H1 (cell line): ENCODE measurements at regions not wholly inside any gene's neighbourhood (a gene's known extent, or its start where the extent isn't known, plus 50 kb on each side); places are given as distances from the start of the nearest gene placed in this dataset.

ENCODE experiments used
- CTCF ChIA-PET: fragments of 300-600 bp; sonication (Branson Sonifier 250); formaldehyde crosslinking; loops from one replicate; lab custom pipeline; 2021; ENCODE audit not compliant: partially characterized antibody; lab: Charles Lee
- POLR2A ChIA-PET: fragments of 300-600 bp; sonication (Branson Sonifier 250); formaldehyde crosslinking; loops from one replicate; lab custom pipeline; 2021; ENCODE audit warnings: inconsistent platforms; ENCODE audit not compliant: partially characterized antibody; lab: Charles Lee
- DNase-seq, 2 experiments: peaks; one replicate each; pipeline versions ENCODE4 v3.0.0 to v3.0.0-alpha.2; 2010 to 2022; ENCODE audit warnings: low spot score in 2 of 2, low read depth in 1 of 2, mixed read lengths in 1 of 2
- FAIRE-seq: peaks from 2 replicates; lab custom pipeline; 2011; peaks lifted over from hg19 to GRCh38; lab: Jason Lieb, UNC
- H2AFZ ChIP-seq: 2 replicates; pipeline ENCODE4 v1.8.1; 2012; ENCODE audit warnings: low read length, inconsistent platforms
- H2AK5ac ChIP-seq: 2 replicates; pipeline ENCODE4 v1.6.1; 2013; ENCODE audit warnings: low read depth, low read length
- H2BK120ac ChIP-seq: replicated peaks from 2 replicates; pipeline ENCODE3; 2013; ENCODE audit warnings: low read depth, low read length, inconsistent platforms
- H2BK12ac ChIP-seq: 2 replicates; pipeline ENCODE4 v1.6.1; 2013; ENCODE audit warnings: low read depth, low read length
- H2BK15ac ChIP-seq: 2 replicates; pipeline ENCODE4 v1.6.1; 2013; ENCODE audit warnings: low read length
- H2BK20ac ChIP-seq: 2 replicates; pipeline ENCODE4 v1.6.1; 2013; ENCODE audit warnings: low read length
- H2BK5ac ChIP-seq: 2 replicates; pipeline ENCODE4 v1.6.1; 2013; ENCODE audit warnings: low read depth, low read length
- H3K14ac ChIP-seq: 2 replicates; pipeline ENCODE4 v1.6.1; 2013; ENCODE audit warnings: inconsistent platforms; ENCODE audit not compliant: insufficient read length
- H3K18ac ChIP-seq: 2 replicates; pipeline ENCODE4 v1.6.1; 2013; ENCODE audit warnings: low read length; ENCODE audit errors: extremely low read depth
- H3K23ac ChIP-seq: 2 replicates; pipeline ENCODE4 v1.6.1; 2013; ENCODE audit warnings: inconsistent platforms; ENCODE audit not compliant: insufficient read length
- H3K23me2 ChIP-seq: 2 replicates; pipeline ENCODE4 v1.6.1; 2013; ENCODE audit warnings: low read depth, low read length
- H3K27ac ChIP-seq: 2 replicates; pipeline ENCODE4 v1.6.1; 2011; ENCODE audit warnings: low read depth, low read length, inconsistent platforms
- H3K27me3 ChIP-seq, 4 experiments: replicated peaks in 1 of 4; 1 replicate in 1 of 4; 2 replicates in 3 of 4; pipeline versions ENCODE4 v1.6.1 to v1.8.1; 2011 to 2013; ENCODE audit warnings: low read length in 3 of 4, mild to moderate bottlenecking in 3 of 4, inconsistent platforms in 2 of 4, mixed read lengths in 2 of 4, moderate library complexity in 1 of 4; ENCODE audit not compliant: control insufficient read depth in 3 of 4, insufficient read depth in 3 of 4; ENCODE audit errors: extremely low read depth in 1 of 4
- H3K36me3 ChIP-seq, 4 experiments: 2 replicates each; pipeline versions ENCODE4 v1.6.1 to v1.8.1; 2011 to 2013; ENCODE audit warnings: mild to moderate bottlenecking in 4 of 4, low read length in 3 of 4, moderate library complexity in 2 of 4, control low read depth in 1 of 4, inconsistent platforms in 1 of 4; ENCODE audit not compliant: insufficient read depth in 4 of 4, control insufficient read depth in 2 of 4
- H3K4ac ChIP-seq: replicated peaks from 2 replicates; pipeline ENCODE3; 2013; ENCODE audit warnings: low read length, low read depth, mixed read lengths, inconsistent platforms; ENCODE audit not compliant: insufficient read length
- H3K4me1 ChIP-seq, 4 experiments: replicated peaks in 1 of 4; 1 replicate in 1 of 4; 2 replicates in 3 of 4; pipeline versions ENCODE4 v1.6.1 to v1.8.1; 2011 to 2013; ENCODE audit warnings: low read length in 3 of 4, inconsistent platforms in 2 of 4, mixed read lengths in 1 of 4; ENCODE audit not compliant: insufficient read depth in 4 of 4, control insufficient read depth in 3 of 4
- H3K4me2 ChIP-seq, 2 experiments: 2 replicates each; pipeline versions ENCODE4 v1.6.1 to v1.8.1; 2011 to 2013; ENCODE audit warnings: low read depth in 2 of 2, low read length in 2 of 2, control low read depth in 1 of 2, inconsistent platforms in 1 of 2, mild to moderate bottlenecking in 1 of 2; ENCODE audit not compliant: insufficient read depth in 1 of 2
- H3K4me3 ChIP-seq, 4 experiments: fragments of 200-600, 300-600 bp in 1 of 4; sonication (generic), shearing (Covaris generic), sonication (Bioruptor Twin) in 1 of 4; 2 replicates each; pipeline versions ENCODE4 v1.5.1 to v1.8.1; 2011 to 2016; ENCODE audit warnings: low read length in 4 of 4, low read depth in 3 of 4, control low read depth in 2 of 4, inconsistent platforms in 2 of 4, mild to moderate bottlenecking in 2 of 4, mixed read lengths in 1 of 4, moderate library complexity in 1 of 4; ENCODE audit not compliant: insufficient read depth in 2 of 4; ENCODE audit errors: extremely low read depth in 1 of 4
- H3K56ac ChIP-seq: replicated peaks from 2 replicates; pipeline ENCODE3; 2013; ENCODE audit warnings: low read depth, mild to moderate bottlenecking, mixed read lengths, low read length, inconsistent platforms; ENCODE audit not compliant: insufficient read length
- H3K79me1 ChIP-seq: 2 replicates; pipeline ENCODE4 v1.6.1; 2013; ENCODE audit warnings: low read depth, low read length, control low read depth
- H3K79me2 ChIP-seq, 2 experiments: 2 replicates each; pipeline versions ENCODE4 v1.6.1 to v1.8.1; 2012 to 2013; ENCODE audit warnings: low read length in 2 of 2, mild to moderate bottlenecking in 2 of 2, inconsistent platforms in 1 of 2; ENCODE audit not compliant: insufficient read depth in 2 of 2, control insufficient read depth in 1 of 2
- H3K9ac ChIP-seq, 4 experiments: replicated peaks in 1 of 4; 1 replicate in 1 of 4; 2 replicates in 3 of 4; pipeline versions ENCODE4 v1.6.1 to v1.8.1; 2011 to 2013; ENCODE audit warnings: low read depth in 3 of 4, low read length in 3 of 4, control low read depth in 2 of 4, mild to moderate bottlenecking in 2 of 4, moderate library complexity in 2 of 4, inconsistent platforms in 1 of 4; ENCODE audit errors: extremely low read depth in 1 of 4
- H3K9me3 ChIP-seq, 2 experiments: 2 replicates each; pipeline versions ENCODE4 v1.6.1 to v1.8.1; 2012 to 2013; ENCODE audit warnings: mild to moderate bottlenecking in 2 of 2, moderate library complexity in 2 of 2, control low read depth in 1 of 2, inconsistent platforms in 1 of 2, low read depth in 1 of 2, low read length in 1 of 2, mixed read lengths in 1 of 2; ENCODE audit not compliant: insufficient read depth in 2 of 2
- H4K20me1 ChIP-seq, 2 experiments: replicated peaks in 1 of 2; 2 replicates each; pipeline versions ENCODE3 to v1.8.1; 2011 to 2013; ENCODE audit warnings: inconsistent platforms in 2 of 2, low read length in 2 of 2, mild to moderate bottlenecking in 1 of 2; ENCODE audit not compliant: insufficient read depth in 2 of 2, control insufficient read depth in 1 of 2
- H4K5ac ChIP-seq: 2 replicates; pipeline ENCODE4 v1.6.1; 2013; ENCODE audit warnings: low read length, low read depth, mixed read lengths, inconsistent platforms; ENCODE audit not compliant: insufficient read length
- H4K8ac ChIP-seq: 2 replicates; pipeline ENCODE4 v1.8.0; 2013; ENCODE audit warnings: mild to moderate bottlenecking, moderate library complexity, low read length, inconsistent platforms; ENCODE audit not compliant: insufficient read depth; ENCODE audit errors: extremely low read depth
- H4K91ac ChIP-seq: replicated peaks from 2 replicates; pipeline ENCODE3; 2013; ENCODE audit warnings: low read length, mixed read lengths, inconsistent platforms; ENCODE audit not compliant: insufficient read length
- HDAC2 ChIP-seq, 2 experiments: fragments of 300-600 bp in 1 of 2; sonication (generic) in 1 of 2; IDR thresholded peaks; 2 replicates each; pipeline ENCODE4 v1.6.1; 2011 to 2012; ENCODE audit warnings: low read depth in 2 of 2, low read length in 2 of 2, mild to moderate bottlenecking in 2 of 2, moderate library complexity in 2 of 2, borderline replicate concordance in 1 of 2, inconsistent platforms in 1 of 2
- HDAC6 ChIP-seq: IDR thresholded peaks from one replicate; pipeline ENCODE4 v1.7.1; 2012; ENCODE audit warnings: low read depth, mild to moderate bottlenecking, inconsistent platforms, low read length, moderate library complexity
- KDM5A ChIP-seq: fragments of 200-600 bp; IDR thresholded peaks from 2 replicates; pipeline ENCODE4 v1.7.1; 2012; ENCODE audit warnings: mild to moderate bottlenecking, low read length, inconsistent platforms, mixed read lengths
- RFX5 ChIP-seq: IDR thresholded peaks from 2 replicates; pipeline ENCODE4 v1.6.1; 2011; ENCODE audit warnings: low read depth, low read length, improper control_type of control experiment, borderline replicate concordance
- SAP30 ChIP-seq: fragments of 300-600 bp; sonication (generic); IDR thresholded peaks from 2 replicates; pipeline ENCODE4 v1.7.1; 2012; ENCODE audit warnings: low read length, moderate library complexity, mild to moderate bottlenecking, inconsistent platforms; ENCODE audit not compliant: insufficient read depth, insufficient replicate concordance
- TCF12 ChIP-seq: IDR thresholded peaks from 2 replicates; pipeline ENCODE4 v1.6.1; 2011; ENCODE audit warnings: low read depth, mild to moderate bottlenecking, low read length
- WGBS, 2 experiments: shearing (Covaris generic) in 1 of 2; methylation state at CpG; one replicate each; pipeline versions ENCODE4 v1.1.6 to v1.1.7; 2013 to 2015; ENCODE audit warnings: low lambda C conversion rate in 2 of 2, mixed read lengths in 2 of 2, inconsistent platforms in 1 of 2, low coverage in 1 of 2, missing lambda C conversion rate in 1 of 2; ENCODE audit not compliant: insufficient replicate concordance in 2 of 2, insufficient coverage in 1 of 2, insufficient read length in 1 of 2; ENCODE audit errors: extremely low coverage in 1 of 2, missing lambda C conversion rate in 1 of 2; 5-methylcytosine and 5-hydroxymethylcytosine counted together
- TF ChIP-seq, protein P1 (sequence below), 3 experiments: IDR thresholded peaks; 1 replicate in 2 of 3; 2 replicates in 1 of 3; pipeline versions ENCODE4 v1.5.1 to v1.6.1; 2011; ENCODE audit warnings: low read length in 3 of 3, mild to moderate bottlenecking in 3 of 3, inconsistent platforms in 2 of 3, low read depth in 1 of 3, moderate library complexity in 1 of 3; ENCODE audit not compliant: insufficient read depth in 1 of 3; ENCODE audit errors: control extremely low read depth in 1 of 3

DNA sequence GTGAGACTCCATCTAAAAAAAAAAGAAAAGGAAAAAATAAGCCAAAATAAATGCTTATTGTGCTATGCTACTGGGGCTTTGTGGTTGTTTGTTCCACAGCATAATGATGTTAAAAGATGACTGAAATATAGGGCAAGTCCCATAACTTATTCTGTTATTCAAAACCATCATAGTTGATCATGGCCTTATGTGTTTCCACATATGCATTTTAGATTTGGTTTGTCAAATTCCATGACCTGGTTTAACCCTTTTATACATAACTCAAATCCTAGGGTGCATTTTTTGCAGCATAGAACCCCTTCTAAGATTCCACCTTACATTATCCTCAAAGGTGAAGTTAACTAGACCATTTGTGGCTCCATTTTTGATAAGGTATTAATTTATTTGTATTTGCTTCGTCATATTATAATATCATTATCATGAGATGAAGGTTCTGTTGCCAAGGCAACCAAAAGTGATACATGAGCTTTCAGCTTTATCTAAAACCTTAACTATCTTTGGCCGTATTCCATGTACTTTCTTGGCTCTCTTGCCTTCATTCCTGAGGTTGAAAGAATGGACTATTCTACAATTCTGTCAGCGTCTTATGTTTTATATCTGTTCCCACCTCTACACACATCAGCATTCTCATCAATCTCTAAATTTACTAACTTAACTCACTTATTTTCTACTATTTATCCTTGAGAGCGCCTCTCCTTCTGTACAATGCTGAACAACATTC is 138.7 kb upstream of the DYRK2 start:
- Histone ChIP-seq H2BK15ac (no peak overlapping the region), H3K4me1 (peaks cover 0 to 5% (median 2%) of the 10 kb centered on the region in 4 experiments; a peak in 2 of 7 replicates), H3K79me2 (no peaks in the 10 kb centered on the region), H3K36me3 (no peaks in the 10 kb centered on the region), H2BK120ac (no peak overlapping the region), H2BK20ac (no peak overlapping the region), H3K27ac (no peak overlapping the region), H2AFZ (no peak overlapping the region), H2AK5ac (no peak overlapping the region), H3K18ac (no peak overlapping the region), H3K4ac (no peak overlapping the region), H3K23me2 (no peaks in the 10 kb centered on the region; the same call in 1 of the 2 replicates), H3K9ac (no peak overlapping the region), H3K14ac (no peak overlapping the region), H2BK5ac (no peak overlapping the region), H3K4me2 (no peak overlapping the region), H3K23ac (no peak overlapping the region), H3K4me3 (no peak overlapping the region), H2BK12ac (no peak overlapping the region), H3K56ac (no peak overlapping the region), H4K91ac (no peak overlapping the region), H3K79me1 (no peaks in the 10 kb centered on the region), H3K27me3 (no peaks in the 10 kb centered on the region), H4K5ac (no peak overlapping the region), H4K8ac (no peak overlapping the region), H3K9me3 (no peaks in the 10 kb centered on the region), H4K20me1 (no peaks in the 10 kb centered on the region)
- ChIA-PET CTCF (no interaction called here), POLR2A (interaction anchor here (1.3 kb wide), 1 partner anchor 10 kb away, joined by 3 read pairs; no protein-coding TSS in a partner anchor)
- TF ChIP-seq HDAC2 (IDR thresholded peaks at IDR 0.05; ENCODE audit: borderline replicate concordance in 1 of 2, low read depth in 2 of 2, low read length in 2 of 2), result no peak
- no peak for TF ChIP-seq HDAC6
- TF ChIP-seq, protein P1, sequence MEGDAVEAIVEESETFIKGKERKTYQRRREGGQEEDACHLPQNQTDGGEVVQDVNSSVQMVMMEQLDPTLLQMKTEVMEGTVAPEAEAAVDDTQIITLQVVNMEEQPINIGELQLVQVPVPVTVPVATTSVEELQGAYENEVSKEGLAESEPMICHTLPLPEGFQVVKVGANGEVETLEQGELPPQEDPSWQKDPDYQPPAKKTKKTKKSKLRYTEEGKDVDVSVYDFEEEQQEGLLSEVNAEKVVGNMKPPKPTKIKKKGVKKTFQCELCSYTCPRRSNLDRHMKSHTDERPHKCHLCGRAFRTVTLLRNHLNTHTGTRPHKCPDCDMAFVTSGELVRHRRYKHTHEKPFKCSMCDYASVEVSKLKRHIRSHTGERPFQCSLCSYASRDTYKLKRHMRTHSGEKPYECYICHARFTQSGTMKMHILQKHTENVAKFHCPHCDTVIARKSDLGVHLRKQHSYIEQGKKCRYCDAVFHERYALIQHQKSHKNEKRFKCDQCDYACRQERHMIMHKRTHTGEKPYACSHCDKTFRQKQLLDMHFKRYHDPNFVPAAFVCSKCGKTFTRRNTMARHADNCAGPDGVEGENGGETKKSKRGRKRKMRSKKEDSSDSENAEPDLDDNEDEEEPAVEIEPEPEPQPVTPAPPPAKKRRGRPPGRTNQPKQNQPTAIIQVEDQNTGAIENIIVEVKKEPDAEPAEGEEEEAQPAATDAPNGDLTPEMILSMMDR (IDR thresholded peaks at IDR 0.05; ENCODE audit: control extremely low read depth in 1 of 3, insufficient read depth in 1 of 3, low read depth in 1 of 3, low read length in 3 of 3), result no peak
- no peak for TF ChIP-seq SAP30
- no peak for TF ChIP-seq RFX5
- no peak for TF ChIP-seq KDM5A
- no peak for TF ChIP-seq TCF12
- DNase-seq, result no peak
- no peak for FAIRE-seq
- 90 to 100% methylated on average over 1 to 4 of the region's 4 CpGs for WGBS, 2 experiments
